ENCODE measurements at regions not wholly inside any gene's neighbourhood (a gene's known extent, or its start where the extent isn't known, plus 50 kb on each side); places are given as distances from the start of the nearest gene placed in this dataset.

- intact Hi-C loops (cut with micrococcal nuclease; ENCODE audit: unreplicated experiment) (no loop called here), in situ Hi-C loops (cut with MboI) (no loop called here)
- no peak overlapping the region for H3K4me3 ChIP-seq
- ATAC-seq, result no peak
- TF ChIP-seq CHD1 (IDR thresholded peaks at IDR 0.05; ENCODE audit: low read depth, low read length) (no peak), SREBF2 (IDR thresholded peaks at IDR 0.05; ENCODE audit: low read length) (no peak), KDM1A (IDR thresholded peaks at IDR 0.05; ENCODE audit: borderline replicate concordance) (no peak), RBBP5 (conservative IDR thresholded peaks at IDR 0.05) (no peak), FOXK2 (IDR thresholded peaks at IDR 0.05) (no peak), ZNF384 (IDR thresholded peaks at IDR 0.05; ENCODE audit: borderline replicate concordance, low read depth, low read length) (no peak)
- TF ChIP-seq, protein P1, sequence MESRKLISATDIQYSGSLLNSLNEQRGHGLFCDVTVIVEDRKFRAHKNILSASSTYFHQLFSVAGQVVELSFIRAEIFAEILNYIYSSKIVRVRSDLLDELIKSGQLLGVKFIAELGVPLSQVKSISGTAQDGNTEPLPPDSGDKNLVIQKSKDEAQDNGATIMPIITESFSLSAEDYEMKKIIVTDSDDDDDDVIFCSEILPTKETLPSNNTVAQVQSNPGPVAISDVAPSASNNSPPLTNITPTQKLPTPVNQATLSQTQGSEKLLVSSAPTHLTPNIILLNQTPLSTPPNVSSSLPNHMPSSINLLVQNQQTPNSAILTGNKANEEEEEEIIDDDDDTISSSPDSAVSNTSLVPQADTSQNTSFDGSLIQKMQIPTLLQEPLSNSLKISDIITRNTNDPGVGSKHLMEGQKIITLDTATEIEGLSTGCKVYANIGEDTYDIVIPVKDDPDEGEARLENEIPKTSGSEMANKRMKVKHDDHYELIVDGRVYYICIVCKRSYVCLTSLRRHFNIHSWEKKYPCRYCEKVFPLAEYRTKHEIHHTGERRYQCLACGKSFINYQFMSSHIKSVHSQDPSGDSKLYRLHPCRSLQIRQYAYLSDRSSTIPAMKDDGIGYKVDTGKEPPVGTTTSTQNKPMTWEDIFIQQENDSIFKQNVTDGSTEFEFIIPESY (IDR thresholded peaks at IDR 0.05), result no peak
- H3K9ac ChIP-seq (ENCODE audit: control insufficient read depth, insufficient read depth, low read length), result no peak overlapping the region
- SMC1A ChIA-PET (ENCODE audit: uncharacterized antibody, unreplicated experiment), result interaction anchor here (1.1 to 1.8 kb wide), 5 partner anchors 9 to 32 kb away, joined by 3 to 6 read pairs (median 4); no protein-coding TSS in a partner anchor
- no peak for FAIRE-seq
- no peaks in the 10 kb centered on the region for H3K36me3 ChIP-seq (ENCODE audit: control insufficient read depth in 2 of 2, insufficient read depth in 2 of 2, low read length in 1 of 2)
- BruUV-seq (replicated peaks), result no TSS peak
- H3K27ac ChIP-seq (ENCODE audit: control insufficient read depth, insufficient read depth), result no peak overlapping the region
- H4K20me1 ChIP-seq (ENCODE audit: control insufficient read depth, insufficient read depth), result no peaks in the 10 kb centered on the region
- 95% methylated on average over 1 of the region's 1 CpG for WGBS (ENCODE audit: insufficient coverage, insufficient replicate concordance, low lambda C conversion rate, missing lambda C conversion rate)
- H2AFZ ChIP-seq (ENCODE audit: control insufficient read depth, low read depth, low read length), result no peak overlapping the region
- RAD21 ChIA-PET (ENCODE audit: unreplicated experiment), result no interaction called here
- H3K79me2 ChIP-seq (ENCODE audit: control insufficient read depth, insufficient read depth, low read length), result no peaks in the 10 kb centered on the region
- no peaks in the 10 kb centered on the region for H3K9me3 ChIP-seq (replicated peaks; ENCODE audit: control insufficient read depth, insufficient read depth, low read length)
- POLR2A ChIA-PET, result no interaction called here
- H3K27me3 ChIP-seq (replicated peaks in 1 of 2; ENCODE audit: control insufficient read depth in 2 of 2, insufficient read depth in 2 of 2, low read length in 1 of 2), result no peaks in the 10 kb centered on the region
- no peaks in the 10 kb centered on the region for H3K4me1 ChIP-seq (ENCODE audit: control insufficient read depth, insufficient read depth, low read length)
- DNase-seq (ENCODE audit: low read depth, low spot score), result no peak
- no peak overlapping the region for H3K4me2 ChIP-seq (ENCODE audit: control insufficient read depth, insufficient read depth)
- CTCF ChIA-PET, result no interaction called here
Observed at GRCh38 chr1:173383351-173383750, 93.8 kb upstream of the PRDX6 start.

DNA sequence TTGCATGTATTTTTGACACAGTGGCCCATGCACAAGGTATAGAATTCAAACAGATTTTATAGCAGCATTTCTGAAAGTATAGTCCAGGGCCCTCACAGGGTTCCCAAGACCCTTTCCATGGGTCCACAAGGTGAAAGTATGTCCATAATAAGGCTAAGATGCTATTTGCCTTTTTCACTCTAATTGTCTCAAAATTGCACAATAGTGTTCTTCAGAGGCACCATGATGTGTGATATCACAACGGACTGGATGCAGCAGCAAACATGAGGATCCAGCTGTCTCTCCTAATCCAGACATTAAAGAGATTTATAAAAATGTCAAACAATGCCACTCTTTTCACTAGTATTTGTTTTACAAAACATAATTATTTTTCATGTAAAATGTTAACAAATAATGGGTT is 88.8 kb upstream of the PRDX6 start:
- H3K4me3 ChIP-seq, result no peak overlapping the region
- no peak overlapping the region for H3K9ac ChIP-seq (ENCODE audit: control insufficient read depth, insufficient read depth, low read length)
- no peaks in the 10 kb centered on the region for H3K27me3 ChIP-seq (replicated peaks in 1 of 2; ENCODE audit: control insufficient read depth in 2 of 2, insufficient read depth in 2 of 2, low read length in 1 of 2)
- CTCF ChIA-PET, result no interaction called here
- SMC1A ChIA-PET (ENCODE audit: uncharacterized antibody, unreplicated experiment), result no interaction called here
- DNase-seq (ENCODE audit: low read depth, low spot score), result no peak
- H4K20me1 ChIP-seq (ENCODE audit: control insufficient read depth, insufficient read depth), result no peaks in the 10 kb centered on the region
- RAD21 ChIA-PET (ENCODE audit: unreplicated experiment), result no interaction called here
- 100% methylated on average over 1 of the region's 1 CpG for WGBS (ENCODE audit: insufficient coverage, insufficient replicate concordance, low lambda C conversion rate, missing lambda C conversion rate)
- H3K79me2 ChIP-seq (ENCODE audit: control insufficient read depth, insufficient read depth, low read length), result no peaks in the 10 kb centered on the region
- POLR2A ChIA-PET, result no interaction called here
- in situ Hi-C loops (cut with MboI) (no loop called here), intact Hi-C loops (cut with micrococcal nuclease; ENCODE audit: unreplicated experiment) (no loop called here)
- no peaks in the 10 kb centered on the region for H3K36me3 ChIP-seq (ENCODE audit: control insufficient read depth in 2 of 2, insufficient read depth in 2 of 2, low read length in 1 of 2)
- no peak overlapping the region for H2AFZ ChIP-seq (ENCODE audit: control insufficient read depth, low read depth, low read length)
- H3K4me1 ChIP-seq (ENCODE audit: control insufficient read depth, insufficient read depth, low read length), result no peaks in the 10 kb centered on the region
- H3K27ac ChIP-seq (ENCODE audit: control insufficient read depth, insufficient read depth), result no peak overlapping the region
- FAIRE-seq, result no peak
- ATAC-seq, result no peak
- H3K9me3 ChIP-seq (replicated peaks; ENCODE audit: control insufficient read depth, insufficient read depth, low read length), result no peaks in the 10 kb centered on the region
- no TSS peak for BruUV-seq (replicated peaks)
- H3K4me2 ChIP-seq (ENCODE audit: control insufficient read depth, insufficient read depth), result no peak overlapping the region
- TF ChIP-seq SUZ12 (IDR thresholded peaks at IDR 0.05; ENCODE audit: unreplicated experiment) (no peak), ZBTB40 (IDR thresholded peaks at IDR 0.05; ENCODE audit: borderline replicate concordance) (no peak)
- TF ChIP-seq, protein P2, sequence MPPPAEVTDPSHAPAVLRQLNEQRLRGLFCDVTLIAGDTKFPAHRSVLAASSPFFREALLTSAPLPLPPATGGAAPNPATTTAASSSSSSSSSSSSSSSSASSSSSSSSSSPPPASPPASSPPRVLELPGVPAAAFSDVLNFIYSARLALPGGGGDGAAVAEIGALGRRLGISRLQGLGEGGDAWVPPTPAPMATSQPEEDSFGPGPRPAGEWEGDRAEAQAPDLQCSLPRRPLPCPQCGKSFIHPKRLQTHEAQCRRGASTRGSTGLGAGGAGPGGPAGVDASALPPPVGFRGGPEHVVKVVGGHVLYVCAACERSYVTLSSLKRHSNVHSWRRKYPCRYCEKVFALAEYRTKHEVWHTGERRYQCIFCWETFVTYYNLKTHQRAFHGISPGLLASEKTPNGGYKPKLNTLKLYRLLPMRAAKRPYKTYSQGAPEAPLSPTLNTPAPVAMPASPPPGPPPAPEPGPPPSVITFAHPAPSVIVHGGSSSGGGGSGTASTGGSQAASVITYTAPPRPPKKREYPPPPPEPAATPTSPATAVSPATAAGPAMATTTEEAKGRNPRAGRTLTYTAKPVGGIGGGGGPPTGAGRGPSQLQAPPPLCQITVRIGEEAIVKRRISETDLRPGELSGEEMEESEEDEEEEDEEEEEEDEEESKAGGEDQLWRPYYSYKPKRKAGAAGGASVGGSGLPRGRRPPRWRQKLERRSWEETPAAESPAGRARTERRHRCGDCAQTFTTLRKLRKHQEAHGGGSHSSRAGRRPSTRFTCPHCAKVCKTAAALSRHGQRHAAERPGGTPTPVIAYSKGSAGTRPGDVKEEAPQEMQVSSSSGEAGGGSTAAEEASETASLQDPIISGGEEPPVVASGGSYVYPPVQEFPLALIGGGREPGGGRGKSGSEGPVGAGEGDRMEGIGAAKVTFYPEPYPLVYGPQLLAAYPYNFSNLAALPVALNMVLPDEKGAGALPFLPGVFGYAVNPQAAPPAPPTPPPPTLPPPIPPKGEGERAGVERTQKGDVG (CRISPR knock-in tag; IDR thresholded peaks at IDR 0.05), result no peak

Measured in GM12878 (cell line).